ENCODE measurements at regions not wholly inside any gene's neighbourhood (a gene's known extent, or its start where the extent isn't known, plus 50 kb on each side); places are given as distances from the start of the nearest gene placed in this dataset.
"Not testable (repeated sequence)": the region's sequence is repeated elsewhere in the genome, so short reads cannot be mapped to it uniquely, and the experiment has no call there.

GRCh38 chr4:154036856-154037255, 248.0 kb upstream of the SFRP2 start:
- H3K36me3 Mint-ChIP-seq (ENCODE audit: low read depth), result no peaks in the 10 kb centered on the region
- H3K4me3 Mint-ChIP-seq, result no peak overlapping the region
- no peaks in the 10 kb centered on the region for H3K9me3 Mint-ChIP-seq
- H3K27ac Mint-ChIP-seq, result no peak overlapping the region
- no peaks in the 10 kb centered on the region for H3K27me3 Mint-ChIP-seq (ENCODE audit: insufficient read depth)
- no peak for DNase-seq (ENCODE audit: low spot score)
- no peaks in the 10 kb centered on the region for H3K4me1 Mint-ChIP-seq (ENCODE audit: low read depth)
- intact Hi-C loops (cut with micrococcal nuclease), result no loop called here

- Mint-ChIP-seq H3K27me3 (ENCODE audit: insufficient read depth) (no peaks in the 10 kb centered on the region), H3K4me3 (no peak overlapping the region), H3K4me1 (ENCODE audit: low read depth) (no peaks in the 10 kb centered on the region), H3K9me3 (no peaks in the 10 kb centered on the region), H3K27ac (no peak overlapping the region), H3K36me3 (ENCODE audit: low read depth) (no peaks in the 10 kb centered on the region)
- intact Hi-C loops (cut with micrococcal nuclease), result no loop called here
- no peak for DNase-seq (ENCODE audit: low spot score)
These were observed 246.5 kb upstream of the SFRP2 start for GRCh38 chr4:154035341-154035740.

- Mint-ChIP-seq H3K4me3 (no peak overlapping the region), H3K4me1 (ENCODE audit: low read depth) (no peaks in the 10 kb centered on the region), H3K36me3 (ENCODE audit: low read depth) (no peaks in the 10 kb centered on the region), H3K9me3 (no peaks in the 10 kb centered on the region), H3K27me3 (ENCODE audit: insufficient read depth) (no peaks in the 10 kb centered on the region), H3K27ac (no peak overlapping the region)
- no peak for DNase-seq (ENCODE audit: low spot score)
- intact Hi-C loops (cut with micrococcal nuclease), result no loop called here
These were observed 245.0 kb upstream of the SFRP2 start for GRCh38 chr4:154033921-154034320.

GRCh38 chr4:154032914-154033313, 244.0 kb upstream of the SFRP2 start:
- H3K9me3 Mint-ChIP-seq, result no peaks in the 10 kb centered on the region
- H3K4me1 Mint-ChIP-seq (ENCODE audit: low read depth), result no peaks in the 10 kb centered on the region
- no peak for DNase-seq (ENCODE audit: low spot score)
- H3K27ac Mint-ChIP-seq, result no peak overlapping the region
- intact Hi-C loops (cut with micrococcal nuclease), result no loop called here
- H3K36me3 Mint-ChIP-seq (ENCODE audit: low read depth), result no peaks in the 10 kb centered on the region
- H3K27me3 Mint-ChIP-seq (ENCODE audit: insufficient read depth), result no peaks in the 10 kb centered on the region
- H3K4me3 Mint-ChIP-seq, result no peak overlapping the region

GRCh38 chr4:154030746-154031145, 241.9 kb upstream of the SFRP2 start:
- Mint-ChIP-seq H3K9me3 (no peaks in the 10 kb centered on the region), H3K4me1 (ENCODE audit: low read depth) (no peaks in the 10 kb centered on the region), H3K36me3 (ENCODE audit: low read depth) (no peaks in the 10 kb centered on the region), H3K4me3 (no peak overlapping the region), H3K27ac (no peak overlapping the region), H3K27me3 (ENCODE audit: insufficient read depth) (no peaks in the 10 kb centered on the region)
- intact Hi-C loops (cut with micrococcal nuclease), result no loop called here
- no peak for DNase-seq (ENCODE audit: low spot score)

GRCh38 chr4:154030152-154030551, 241.3 kb upstream of the SFRP2 start:
- Mint-ChIP-seq H3K27me3 (ENCODE audit: insufficient read depth) (no peaks in the 10 kb centered on the region), H3K4me3 (no peak overlapping the region), H3K4me1 (ENCODE audit: low read depth) (no peaks in the 10 kb centered on the region), H3K27ac (no peak overlapping the region), H3K36me3 (ENCODE audit: low read depth) (no peaks in the 10 kb centered on the region), H3K9me3 (no peaks in the 10 kb centered on the region)
- no peak for DNase-seq (ENCODE audit: low spot score)
- intact Hi-C loops (cut with micrococcal nuclease), result no loop called here

GRCh38 chr4:154029171-154029570, 240.3 kb upstream of the SFRP2 start:
- Mint-ChIP-seq H3K4me1 (ENCODE audit: low read depth) (no peaks in the 10 kb centered on the region), H3K27me3 (ENCODE audit: insufficient read depth) (no peaks in the 10 kb centered on the region), H3K36me3 (ENCODE audit: low read depth) (no peaks in the 10 kb centered on the region), H3K4me3 (no peak overlapping the region), H3K27ac (no peak overlapping the region), H3K9me3 (no peaks in the 10 kb centered on the region)
- intact Hi-C loops (cut with micrococcal nuclease), result loop anchor here (10.0 kb wide), 1 partner anchor 234 kb away; no protein-coding TSS in a partner anchor
- DNase-seq (ENCODE audit: low spot score), result no peak

- H3K27ac Mint-ChIP-seq, result no peak overlapping the region
- H3K27me3 Mint-ChIP-seq (ENCODE audit: insufficient read depth), result peaks cover 3% of the 10 kb centered on the region
- H3K4me3 Mint-ChIP-seq, result no peak overlapping the region
- no peaks in the 10 kb centered on the region for H3K4me1 Mint-ChIP-seq (ENCODE audit: low read depth)
- DNase-seq (ENCODE audit: low spot score), result no peak
- no peaks in the 10 kb centered on the region for H3K9me3 Mint-ChIP-seq
- no peaks in the 10 kb centered on the region for H3K36me3 Mint-ChIP-seq (ENCODE audit: low read depth)
- intact Hi-C loops (cut with micrococcal nuclease), result loop anchor here (10.0 kb wide), 1 partner anchor 230 kb away; no protein-coding TSS in a partner anchor
These were observed 236.2 kb upstream of the SFRP2 start for GRCh38 chr4:154025110-154025509.

- no peaks in the 10 kb centered on the region for H3K36me3 Mint-ChIP-seq (ENCODE audit: low read depth)
- H3K27me3 Mint-ChIP-seq (ENCODE audit: insufficient read depth), result peaks cover 3% of the 10 kb centered on the region
- DNase-seq (ENCODE audit: low spot score), result no peak
- H3K4me3 Mint-ChIP-seq, result no peak overlapping the region
- H3K27ac Mint-ChIP-seq, result no peak overlapping the region
- no peaks in the 10 kb centered on the region for H3K4me1 Mint-ChIP-seq (ENCODE audit: low read depth)
- intact Hi-C loops (cut with micrococcal nuclease), result loop anchor here (10.0 kb wide), 1 partner anchor 229 kb away; no protein-coding TSS in a partner anchor
- no peaks in the 10 kb centered on the region for H3K9me3 Mint-ChIP-seq
These were observed 235.3 kb upstream of the SFRP2 start for GRCh38 chr4:154024097-154024694.

- not testable (repeated sequence) for DNase-seq (ENCODE audit: low spot score); H3K36me3 Mint-ChIP-seq (ENCODE audit: low read depth); H3K27me3 Mint-ChIP-seq (ENCODE audit: insufficient read depth); H3K27ac Mint-ChIP-seq; H3K4me3 Mint-ChIP-seq; H3K4me1 Mint-ChIP-seq (ENCODE audit: low read depth); H3K9me3 Mint-ChIP-seq
- intact Hi-C loops (cut with micrococcal nuclease), result loop anchor here (10.0 kb wide), 1 partner anchor 229 kb away; no protein-coding TSS in a partner anchor
These were observed 234.8 kb upstream of the SFRP2 start for GRCh38 chr4:154023671-154024070.

- Mint-ChIP-seq H3K4me3 (no peak overlapping the region), H3K27me3 (ENCODE audit: insufficient read depth) (peaks cover 5% of the 10 kb centered on the region), H3K4me1 (ENCODE audit: low read depth) (no peaks in the 10 kb centered on the region), H3K27ac (no peak overlapping the region), H3K9me3 (no peaks in the 10 kb centered on the region), H3K36me3 (ENCODE audit: low read depth) (no peaks in the 10 kb centered on the region)
- intact Hi-C loops (cut with micrococcal nuclease), result loop anchor here (10.0 kb wide), 1 partner anchor 225 kb away; no protein-coding TSS in a partner anchor
- DNase-seq (ENCODE audit: low spot score), result no peak
These were observed 230.9 kb upstream of the SFRP2 start for GRCh38 chr4:154019811-154020210.

GRCh38 chr4:154018659-154019058, 229.8 kb upstream of the SFRP2 start:
- peaks cover 5% of the 10 kb centered on the region for H3K27me3 Mint-ChIP-seq (ENCODE audit: insufficient read depth)
- DNase-seq (ENCODE audit: low spot score), result no peak
- no peak overlapping the region for H3K27ac Mint-ChIP-seq
- intact Hi-C loops (cut with micrococcal nuclease), result no loop called here
- H3K4me1 Mint-ChIP-seq (ENCODE audit: low read depth), result no peaks in the 10 kb centered on the region
- no peaks in the 10 kb centered on the region for H3K9me3 Mint-ChIP-seq
- H3K4me3 Mint-ChIP-seq, result no peak overlapping the region
- no peaks in the 10 kb centered on the region for H3K36me3 Mint-ChIP-seq (ENCODE audit: low read depth)

GRCh38 chr4:154015578-154015977, 226.7 kb upstream of the SFRP2 start:
- H3K9me3 Mint-ChIP-seq, result no peaks in the 10 kb centered on the region
- H3K4me1 Mint-ChIP-seq (ENCODE audit: low read depth), result no peaks in the 10 kb centered on the region
- no peak overlapping the region for H3K27ac Mint-ChIP-seq
- peaks cover 2% of the 10 kb centered on the region for H3K27me3 Mint-ChIP-seq (ENCODE audit: insufficient read depth)
- intact Hi-C loops (cut with micrococcal nuclease), result no loop called here
- no peak for DNase-seq (ENCODE audit: low spot score)
- no peaks in the 10 kb centered on the region for H3K36me3 Mint-ChIP-seq (ENCODE audit: low read depth)
- no peak overlapping the region for H3K4me3 Mint-ChIP-seq

All from activated T-helper 1 cell treated with anti-CD3 and anti-CD28 coated beads, Interleukin-12 subunit alpha, Interleukin-12 subunit beta, Interleukin-2, Interleukin-4 antibody, amounts not matched to agents 30 ng/mL and 10 ng/mL and 1 ng/mL, durations not matched to agents 14 hours and 24 hours and 36 hours (primary cell).